ENCODE measurements at regions not wholly inside any gene's neighbourhood (a gene's known extent, or its start where the extent isn't known, plus 50 kb on each side); places are given as distances from the start of the nearest gene placed in this dataset.

DNA sequence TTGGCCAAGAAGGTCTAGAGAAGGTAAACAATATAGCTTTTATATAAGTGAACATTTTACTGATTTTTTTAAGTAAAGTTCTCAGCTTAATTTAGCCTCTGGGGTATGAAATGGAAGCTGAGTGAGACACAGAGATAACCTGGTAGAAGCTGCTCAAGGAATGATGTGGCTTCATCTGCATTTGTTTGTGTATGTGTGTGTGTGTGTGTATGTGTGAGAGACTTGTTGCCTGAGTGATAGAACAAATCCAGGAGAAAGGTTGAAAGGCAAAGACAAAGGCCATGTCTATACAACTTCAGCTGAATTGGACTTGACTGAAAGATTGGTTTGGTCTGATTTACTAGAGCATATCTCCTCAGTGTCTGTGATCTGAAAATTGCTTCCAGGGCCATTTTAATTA, 63.6 kb downstream of the PCDH7 start:
- no peak for DNase-seq (ENCODE audit: low spot score)

DNA sequence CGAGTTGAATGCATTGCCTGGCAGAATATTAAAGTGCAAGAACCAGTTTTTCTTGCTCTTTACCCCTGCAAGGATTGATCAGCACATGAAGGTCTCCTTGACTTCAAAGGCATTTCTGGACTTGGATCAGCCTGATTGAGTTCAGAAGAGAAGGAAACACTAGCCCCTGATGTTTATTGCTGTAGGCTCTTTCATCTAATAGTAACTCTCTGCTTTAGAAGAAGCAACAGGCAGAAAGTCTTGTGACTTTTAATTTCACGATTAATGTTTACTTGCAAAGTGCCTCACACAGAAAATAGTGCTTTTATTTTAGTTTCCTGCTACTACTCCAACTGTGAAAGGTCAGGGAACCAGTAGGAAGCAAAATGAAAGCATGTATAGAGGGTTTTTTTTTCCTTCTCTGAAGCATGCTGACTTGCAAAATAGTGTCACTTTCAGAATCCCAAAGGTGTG, 69.1 kb downstream of the PCDH7 start:
- DNase-seq (ENCODE audit: low spot score): peak; percentile 41

GRCh38 chr4:30790123-30790522, 70.0 kb downstream of the PCDH7 start:
- DNase-seq (ENCODE audit: low spot score): no peak

DNA sequence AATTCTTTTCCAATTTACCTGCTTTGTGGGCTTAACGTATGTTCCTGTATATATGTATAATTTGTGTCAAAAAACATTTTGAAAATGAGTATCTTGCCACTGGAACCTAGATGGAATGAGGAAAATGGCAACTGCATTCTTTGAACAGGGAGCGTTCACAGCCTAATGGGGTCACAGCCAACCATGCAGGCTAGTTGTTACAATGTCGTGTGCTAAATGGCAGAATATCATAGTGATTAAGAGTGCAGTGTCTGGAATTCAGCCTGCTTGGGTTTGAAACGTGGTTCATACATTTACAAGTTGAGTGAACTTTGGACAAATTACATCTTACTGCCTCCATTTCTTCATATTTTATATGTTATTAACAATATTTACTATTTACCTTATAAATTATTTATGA, 70.8 kb downstream of the PCDH7 start:
- no peak for DNase-seq (ENCODE audit: low spot score)

GRCh38 chr4:30792601-30793000, 72.4 kb downstream of the PCDH7 start:
- DNase-seq (ENCODE audit: low spot score): no peak

- DNase-seq (ENCODE audit: low spot score): no peak
Measured at GRCh38 chr4:30801876-30802275, 81.7 kb downstream of the PCDH7 start.

DNA sequence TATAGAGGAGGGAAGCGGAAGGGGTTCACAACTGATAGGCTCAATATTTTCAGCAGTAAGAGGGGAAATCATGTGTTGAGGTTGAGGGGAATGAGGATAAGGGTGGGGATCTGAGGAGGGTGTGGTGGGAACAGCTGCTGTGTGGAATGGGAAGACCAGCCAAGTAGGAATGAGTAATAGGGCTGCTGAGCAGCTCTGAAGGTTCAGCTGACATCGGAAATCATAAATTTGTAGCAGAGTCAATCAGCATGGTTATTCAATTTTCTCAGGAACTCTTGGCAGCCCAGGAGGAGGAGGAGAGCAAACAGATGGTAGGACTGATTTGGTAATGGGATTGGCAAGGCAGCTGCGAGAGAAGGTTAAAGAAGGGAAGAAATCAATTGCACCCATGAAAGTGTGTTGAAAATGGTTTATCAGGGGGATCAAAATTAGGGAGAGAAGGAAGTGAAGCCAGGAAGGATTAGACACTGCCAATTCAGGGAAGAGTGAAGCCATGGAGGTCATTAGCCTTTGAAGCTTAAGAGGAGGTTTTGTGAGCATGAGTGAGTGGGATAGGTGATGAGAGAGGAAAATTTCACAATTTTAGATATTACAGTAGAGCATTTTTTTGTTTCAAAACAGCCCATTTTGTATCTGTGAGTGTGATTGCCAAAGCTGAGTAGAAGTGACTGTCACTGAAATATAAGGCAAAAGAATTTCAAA, 82.6 kb downstream of the PCDH7 start:
- DNase-seq (ENCODE audit: low spot score): no peak

DNA sequence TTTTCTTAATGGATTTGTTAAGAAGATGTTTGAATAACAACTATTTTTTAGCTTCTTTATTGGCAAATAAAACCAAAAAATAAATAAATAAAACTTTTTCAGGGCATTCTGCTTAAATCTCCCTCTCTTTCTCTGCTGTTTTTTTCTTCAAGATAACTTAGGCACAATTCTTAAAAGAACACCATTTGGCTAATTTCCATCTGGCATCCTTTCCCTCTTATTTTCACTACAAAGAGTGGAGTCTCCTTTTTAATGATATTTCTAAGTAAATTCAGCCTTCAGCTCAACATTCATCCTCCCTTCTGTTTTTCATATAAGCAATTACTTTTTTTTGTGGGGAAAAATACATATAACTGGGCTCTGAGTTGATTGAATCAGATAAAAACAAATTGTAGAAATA, 88.1 kb downstream of the PCDH7 start:
- no peak for DNase-seq (ENCODE audit: low spot score)

GRCh38 chr4:30811296-30811695, 91.1 kb downstream of the PCDH7 start:
- DNase-seq (ENCODE audit: low spot score): no peak

- DNase-seq (ENCODE audit: low spot score): no peak
Measured at GRCh38 chr4:30815685-30816084, 95.5 kb downstream of the PCDH7 start.

GRCh38 chr4:30817447-30817846, 97.3 kb downstream of the PCDH7 start:
- no peak for DNase-seq (ENCODE audit: low spot score)

DNA sequence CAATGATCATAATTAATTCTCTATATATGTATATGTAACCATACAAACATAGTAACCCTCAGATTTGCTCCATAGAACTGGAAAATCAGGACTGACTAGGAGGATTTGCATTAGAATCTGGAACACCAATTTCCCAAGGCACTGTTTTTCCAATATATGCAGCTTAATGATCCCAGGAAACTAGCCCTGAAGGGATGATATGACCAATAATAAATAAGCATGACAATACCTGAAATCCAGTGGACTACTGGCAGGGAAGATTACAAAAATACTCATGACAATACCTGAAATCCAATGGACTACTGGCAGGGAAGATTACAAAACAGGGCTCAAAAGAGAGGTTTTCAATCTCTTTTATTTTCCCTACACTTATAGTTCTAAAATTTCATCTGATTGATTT, 98.4 kb downstream of the PCDH7 start:
- no peak for DNase-seq (ENCODE audit: low spot score)

DNA sequence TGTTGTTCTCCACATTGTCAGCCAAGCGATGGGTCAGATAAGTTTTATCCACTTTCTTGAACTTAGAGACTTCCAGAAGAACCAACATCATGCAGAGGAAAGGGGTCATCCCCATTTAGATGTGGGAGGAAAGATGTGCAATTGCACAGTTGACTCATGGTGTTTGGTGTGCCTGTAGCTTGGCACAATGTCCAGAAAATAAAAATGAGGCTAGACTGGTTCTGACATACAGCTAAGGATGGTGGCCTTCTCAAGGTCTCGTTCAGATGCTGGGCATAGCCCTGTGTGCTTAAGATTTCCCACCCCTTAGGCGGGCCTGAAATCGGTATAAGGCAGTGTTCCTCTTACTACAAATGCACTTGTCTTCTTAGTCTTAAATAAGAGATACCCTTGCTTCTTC, 101.1 kb downstream of the PCDH7 start:
- DNase-seq (ENCODE audit: low spot score): no peak

DNA sequence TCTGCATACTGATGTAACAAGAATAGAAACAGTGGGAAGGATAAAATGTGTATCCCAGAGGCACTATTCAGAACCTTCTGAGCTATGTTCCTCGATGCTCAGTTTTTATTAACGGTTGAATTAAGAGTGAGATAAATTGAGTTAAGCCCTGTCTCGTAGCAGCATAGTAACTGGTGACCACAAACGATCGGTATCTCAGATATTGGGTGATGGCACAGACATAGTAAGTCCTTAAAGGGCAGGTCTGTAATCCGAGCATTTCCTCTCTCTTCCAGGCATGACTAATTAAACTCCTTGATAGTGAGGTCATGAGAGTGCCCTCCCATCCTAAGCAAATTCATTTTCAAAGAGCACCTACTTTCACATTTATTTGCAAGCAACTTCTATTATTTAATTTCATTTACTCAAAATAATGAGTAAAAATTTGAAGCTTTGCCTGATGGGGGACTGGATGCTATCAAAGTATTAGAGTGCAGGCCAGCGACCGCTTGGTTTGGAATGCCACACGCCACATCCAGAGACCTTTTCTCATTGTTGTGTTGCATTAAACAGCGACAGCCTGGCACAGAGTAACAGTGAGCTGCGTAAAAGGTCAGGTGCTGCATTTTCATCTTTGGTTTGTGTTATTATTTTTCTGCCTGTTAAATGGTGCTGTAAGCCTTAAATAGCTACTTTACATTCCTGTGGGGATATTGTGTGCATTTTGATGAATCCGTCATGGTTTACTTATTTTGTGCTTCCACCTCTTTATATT, 101.9 kb downstream of the PCDH7 start:
- peak; percentile 18 for DNase-seq (ENCODE audit: low spot score)

- no peak for DNase-seq (ENCODE audit: low spot score)
Measured at GRCh38 chr4:30822911-30823551, 102.9 kb downstream of the PCDH7 start.

DNA sequence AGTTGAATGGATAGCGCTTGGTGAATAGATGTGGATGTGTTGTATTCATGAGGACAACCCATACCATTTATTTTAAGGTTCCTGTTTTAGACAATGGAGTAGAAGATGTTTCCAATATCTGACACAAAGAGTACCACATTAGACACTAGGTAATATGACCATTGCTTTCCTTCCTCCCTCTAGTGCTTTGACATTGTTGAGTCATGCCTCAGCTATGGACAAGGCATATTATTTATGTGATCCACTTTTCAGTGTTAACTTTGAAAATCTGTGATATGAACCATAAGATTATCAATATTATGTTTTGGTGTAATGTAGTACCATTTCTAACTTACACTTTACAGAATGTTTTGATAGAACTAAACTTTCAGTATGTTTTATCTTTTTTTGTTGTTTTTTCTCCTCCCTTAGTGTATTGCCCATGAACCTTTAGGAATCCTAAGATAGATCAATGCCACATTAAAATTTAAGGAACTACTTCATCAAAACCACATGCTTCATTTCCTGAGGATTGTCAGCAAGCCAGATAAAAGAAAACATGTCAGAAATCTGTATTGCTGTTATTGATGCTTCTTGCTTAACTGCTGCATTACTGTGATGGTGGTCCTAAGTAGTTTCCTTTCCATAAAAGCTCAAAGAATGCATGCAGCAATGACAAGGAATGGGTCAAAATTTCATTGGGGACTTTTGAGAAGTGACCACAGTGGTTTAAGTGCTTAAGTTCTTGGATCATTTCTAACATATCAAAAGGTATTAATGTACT, 105.0 kb downstream of the PCDH7 start:
- no peak for DNase-seq (ENCODE audit: low spot score)

GRCh38 chr4:30828264-30828926, 108.2 kb downstream of the PCDH7 start:
- DNase-seq (ENCODE audit: low spot score): no peak

DNA sequence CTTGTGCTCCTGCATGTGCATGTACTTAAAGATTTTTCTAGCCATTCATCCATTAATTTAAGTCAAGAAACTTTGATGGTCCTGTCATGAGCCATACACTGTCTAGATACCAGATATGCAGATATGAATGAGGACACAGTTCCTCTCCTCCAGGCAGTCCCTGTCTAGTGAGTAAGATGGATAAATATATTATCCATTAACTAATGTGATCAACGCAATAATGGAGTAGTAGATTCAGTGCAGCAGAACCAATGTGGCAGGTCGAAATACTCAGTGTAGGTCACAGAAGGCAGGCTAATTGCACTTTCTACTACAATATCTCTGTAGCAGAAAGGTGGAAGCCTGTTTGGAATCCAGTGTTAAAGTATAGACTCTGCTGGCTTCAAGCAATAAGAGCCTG, 112.5 kb downstream of the PCDH7 start:
- no peak for DNase-seq (ENCODE audit: low spot score)

DNA sequence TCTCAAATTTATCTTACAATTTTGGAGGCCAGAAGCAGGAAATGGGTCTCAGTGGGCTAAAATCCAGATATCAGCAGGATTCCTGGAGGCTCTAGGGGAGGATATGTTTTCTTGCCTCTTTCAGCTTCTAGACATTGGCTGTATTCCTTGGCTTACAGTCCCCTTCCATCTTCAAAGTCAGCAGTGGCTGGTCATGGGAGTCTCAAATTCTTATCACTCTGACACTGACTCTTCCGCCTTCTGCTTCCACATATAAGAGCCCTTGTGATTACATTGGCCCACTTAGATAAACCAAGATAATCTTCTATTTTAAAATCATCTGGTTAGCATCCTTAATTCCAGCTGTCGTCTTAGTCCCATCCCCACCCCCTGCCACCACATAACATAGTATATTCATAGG, 113.0 kb downstream of the PCDH7 start:
- DNase-seq (ENCODE audit: low spot score): no peak

- DNase-seq (ENCODE audit: low spot score): no peak
Measured at GRCh38 chr4:30835044-30835443, 114.9 kb downstream of the PCDH7 start.

DNA sequence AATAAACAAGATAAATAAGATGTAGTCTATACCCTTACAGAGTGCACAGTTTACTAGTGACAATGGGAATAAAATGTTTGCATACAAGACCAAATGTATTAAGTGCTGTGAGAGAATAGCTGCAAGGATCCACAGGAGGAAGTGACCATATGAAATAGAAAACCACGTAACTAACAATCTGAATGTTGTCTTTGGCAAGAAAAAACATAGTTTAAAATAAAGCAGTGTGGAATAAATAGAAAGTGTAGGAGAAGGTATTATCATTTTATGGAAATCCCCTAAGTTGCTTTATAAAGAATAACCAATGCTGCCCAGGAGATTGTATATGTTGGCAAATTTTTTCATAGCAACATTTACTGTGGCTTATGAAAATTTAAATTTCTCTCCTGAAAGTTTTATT, 116.1 kb downstream of the PCDH7 start:
- no peak for DNase-seq (ENCODE audit: low spot score)

- peak; percentile 47 for DNase-seq (ENCODE audit: low spot score)
Measured at GRCh38 chr4:30837131-30837539, 117.0 kb downstream of the PCDH7 start.

Measured in iPS-NIHi11 (cell line).